Mucosa of rectum (tissue), 2 donors: ENCODE measurements at regions not wholly inside any gene's neighbourhood (a gene's known extent, or its start where the extent isn't known, plus 50 kb on each side); places are given as distances from the start of the nearest gene placed in this dataset.

Experiments
- H3K27ac ChIP-seq, 2 donors: one replicate each; pipeline ENCODE4 v1.7.0; 2013; ENCODE audit warnings: inconsistent platforms in 2 of 2, low read depth in 2 of 2, low read length in 2 of 2
- H3K27me3 ChIP-seq, 2 donors: one replicate each; pipeline ENCODE4 v1.7.0; 2013; ENCODE audit warnings: low read length in 2 of 2; ENCODE audit not compliant: control insufficient read depth in 2 of 2, insufficient read depth in 2 of 2
- H3K36me3 ChIP-seq, 2 donors: one replicate each; pipeline ENCODE4 v1.7.0; 2013; ENCODE audit warnings: low read length in 2 of 2; ENCODE audit not compliant: control insufficient read depth in 2 of 2, insufficient read depth in 2 of 2
- H3K4me1 ChIP-seq, 2 donors: one replicate each; pipeline ENCODE4 v1.7.0; 2013; ENCODE audit warnings: low read length in 2 of 2, mild to moderate bottlenecking in 1 of 2; ENCODE audit not compliant: control insufficient read depth in 2 of 2, insufficient read depth in 2 of 2
- H3K4me3 ChIP-seq, 2 donors: one replicate each; pipeline ENCODE4 v1.7.0; 2013; ENCODE audit warnings: low read length in 2 of 2
- H3K9ac ChIP-seq, 2 donors: one replicate each; pipeline ENCODE4 v1.7.0; 2013; ENCODE audit warnings: low read length in 2 of 2, low read depth in 1 of 2, mild to moderate bottlenecking in 1 of 2
- H3K9me3 ChIP-seq, 2 donors: one replicate each; pipeline ENCODE4 v1.7.0; 2013; ENCODE audit warnings: low read length in 2 of 2; ENCODE audit not compliant: control insufficient read depth in 2 of 2
- donor health status: healthy.
- donor health status: Normal muscosa, but diverticular disease.

GRCh38 chr2:217610401-217610814 is 392.4 kb downstream of the TNS1 start:
- Histone ChIP-seq H3K4me3 (no peak overlapping the region), H3K36me3 (no peaks in the 10 kb centered on the region), H3K27ac (no peak overlapping the region), H3K9ac (no peak overlapping the region), H3K4me1 (no peaks in the 10 kb centered on the region), H3K27me3 (no peaks in the 10 kb centered on the region), H3K9me3 (no peaks in the 10 kb centered on the region)

DNA sequence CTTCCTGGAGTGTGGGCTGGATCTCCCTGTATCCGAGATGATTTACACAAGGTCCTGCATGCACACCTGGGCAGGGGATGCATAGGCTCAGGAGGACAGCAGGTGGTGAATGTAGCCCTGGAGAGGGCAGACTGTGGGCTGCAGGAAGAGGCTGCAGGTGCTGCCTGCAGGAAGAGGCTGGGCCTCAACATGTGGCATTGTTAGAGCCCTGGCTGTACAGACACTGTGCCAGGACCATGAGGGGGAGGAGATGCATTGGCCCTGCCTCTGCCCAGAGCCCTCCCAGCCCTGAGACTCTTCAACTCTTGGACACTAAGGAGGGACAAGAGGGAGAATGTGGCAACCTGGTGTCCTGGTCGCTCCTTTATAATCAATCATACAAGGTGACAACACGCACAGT is 392.8 kb downstream of the TNS1 start:
- Histone ChIP-seq H3K9ac (no peak overlapping the region), H3K27me3 (no peaks in the 10 kb centered on the region), H3K4me3 (no peak overlapping the region), H3K4me1 (no peaks in the 10 kb centered on the region), H3K27ac (no peak overlapping the region), H3K36me3 (no peaks in the 10 kb centered on the region), H3K9me3 (no peaks in the 10 kb centered on the region)

- H3K4me1 ChIP-seq = no peaks in the 10 kb centered on the region
- no peak overlapping the region for H3K4me3 ChIP-seq
- H3K36me3 ChIP-seq = no peaks in the 10 kb centered on the region
- no peaks in the 10 kb centered on the region for H3K9me3 ChIP-seq
- H3K27me3 ChIP-seq = no peaks in the 10 kb centered on the region
- no peak overlapping the region for H3K27ac ChIP-seq
- H3K9ac ChIP-seq = no peak overlapping the region
These were observed 396.5 kb downstream of the TNS1 start for GRCh38 chr2:217606296-217606695.

- no peaks in the 10 kb centered on the region for H3K27me3 ChIP-seq
- H3K4me1 ChIP-seq = no peaks in the 10 kb centered on the region
- no peaks in the 10 kb centered on the region for H3K36me3 ChIP-seq
- no peak overlapping the region for H3K27ac ChIP-seq
- H3K9me3 ChIP-seq = no peaks in the 10 kb centered on the region
- no peak overlapping the region for H3K4me3 ChIP-seq
- no peak overlapping the region for H3K9ac ChIP-seq
These were observed 398.1 kb downstream of the TNS1 start for GRCh38 chr2:217604527-217605194.

- Histone ChIP-seq H3K27me3 (no peaks in the 10 kb centered on the region), H3K9me3 (peaks cover 0 to 2% of the 10 kb centered on the region in 2 donors), H3K4me1 (no peaks in the 10 kb centered on the region), H3K4me3 (no peak overlapping the region), H3K27ac (no peak overlapping the region), H3K9ac (no peak overlapping the region), H3K36me3 (no peaks in the 10 kb centered on the region)
These were observed 401.2 kb downstream of the TNS1 start for GRCh38 chr2:217601601-217602000.

- Histone ChIP-seq H3K9ac (no peak overlapping the region), H3K36me3 (no peaks in the 10 kb centered on the region), H3K4me3 (no peak overlapping the region), H3K27ac (no peak overlapping the region), H3K4me1 (no peaks in the 10 kb centered on the region), H3K27me3 (no peaks in the 10 kb centered on the region), H3K9me3 (peaks cover 0 to 2% of the 10 kb centered on the region in 2 donors)
These were observed 402.9 kb downstream of the TNS1 start for GRCh38 chr2:217599906-217600305.

DNA sequence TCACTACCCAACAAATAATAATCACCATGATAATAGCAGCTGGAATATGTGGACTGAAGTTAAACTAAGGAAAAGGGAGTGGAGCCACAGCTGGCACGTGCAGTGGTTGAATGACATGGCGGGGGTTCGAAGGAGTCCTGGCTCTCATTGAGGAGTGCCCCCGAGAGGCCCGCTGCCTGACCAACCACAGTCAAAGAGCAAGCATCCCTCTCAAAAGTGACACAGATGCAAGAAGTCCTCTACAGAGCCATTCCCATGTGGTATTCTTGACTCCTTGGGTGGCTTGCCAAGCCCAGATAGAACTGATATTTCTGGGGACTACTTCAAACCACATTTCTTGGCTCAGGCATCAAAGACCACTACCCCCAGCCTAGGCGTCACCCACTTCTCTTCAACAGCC is 405.1 kb downstream of the TNS1 start:
- Histone ChIP-seq H3K4me1 (no peaks in the 10 kb centered on the region), H3K27me3 (no peaks in the 10 kb centered on the region), H3K36me3 (no peaks in the 10 kb centered on the region), H3K9ac (no peak overlapping the region), H3K27ac (no peak overlapping the region), H3K4me3 (no peak overlapping the region), H3K9me3 (peaks cover 0 to 2% of the 10 kb centered on the region in 2 donors)

GRCh38 chr2:217597145-217597544 is 405.6 kb downstream of the TNS1 start:
- no peak overlapping the region for H3K27ac ChIP-seq
- H3K4me3 ChIP-seq = no peak overlapping the region
- no peaks in the 10 kb centered on the region for H3K36me3 ChIP-seq
- H3K9me3 ChIP-seq = peaks cover 0 to 2% of the 10 kb centered on the region in 2 donors
- H3K4me1 ChIP-seq = no peaks in the 10 kb centered on the region
- no peaks in the 10 kb centered on the region for H3K27me3 ChIP-seq
- no peak overlapping the region for H3K9ac ChIP-seq

DNA sequence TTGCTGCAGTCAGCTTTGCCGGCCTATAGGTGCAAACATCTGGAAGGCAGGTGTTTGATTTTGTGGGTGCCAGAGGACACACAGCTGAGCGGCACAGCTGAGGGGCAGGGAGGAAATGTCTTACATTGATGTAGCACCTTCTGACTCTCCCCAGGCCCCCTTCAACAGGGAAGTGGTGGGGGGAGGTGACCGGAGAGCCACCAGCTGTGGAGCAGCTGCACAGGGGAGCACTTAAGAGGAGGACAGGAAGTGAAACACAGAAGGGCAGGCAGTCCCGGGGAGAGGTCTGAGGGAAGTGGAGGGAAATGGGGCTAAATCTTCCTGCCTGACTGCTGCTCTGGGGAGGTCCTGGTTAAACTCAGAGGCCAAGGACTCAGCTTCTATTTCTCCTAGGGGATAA is 409.1 kb downstream of the TNS1 start:
- no peaks in the 10 kb centered on the region for H3K4me1 ChIP-seq
- no peak overlapping the region for H3K27ac ChIP-seq
- no peak overlapping the region for H3K9ac ChIP-seq
- H3K27me3 ChIP-seq = no peaks in the 10 kb centered on the region
- no peaks in the 10 kb centered on the region for H3K36me3 ChIP-seq
- no peak overlapping the region for H3K4me3 ChIP-seq
- H3K9me3 ChIP-seq = peaks cover 0 to 2% of the 10 kb centered on the region in 2 donors

- Histone ChIP-seq H3K9me3 (no peaks in the 10 kb centered on the region), H3K27me3 (no peaks in the 10 kb centered on the region), H3K36me3 (no peaks in the 10 kb centered on the region), H3K4me3 (no peak overlapping the region), H3K9ac (no peak overlapping the region), H3K27ac (no peak overlapping the region), H3K4me1 (no peaks in the 10 kb centered on the region)
These were observed 414.5 kb downstream of the TNS1 start for GRCh38 chr2:217588266-217588665.

GRCh38 chr2:217585362-217585761 is 417.4 kb downstream of the TNS1 start:
- Histone ChIP-seq H3K36me3 (no peaks in the 10 kb centered on the region), H3K4me3 (no peak overlapping the region), H3K27ac (no peak overlapping the region)

More at GRCh38 chr2:217585362-217585761, 417.4 kb downstream of the TNS1 start:
- Histone ChIP-seq H3K9ac (no peak overlapping the region), H3K4me1 (no peaks in the 10 kb centered on the region), H3K27me3 (no peaks in the 10 kb centered on the region), H3K9me3 (no peaks in the 10 kb centered on the region)
